IPS-NIHi11 (cell line): ENCODE measurements at regions not wholly inside any gene's neighbourhood (a gene's known extent, or its start where the extent isn't known, plus 50 kb on each side); places are given as distances from the start of the nearest gene placed in this dataset.
"Not testable (repeated sequence)": the region's sequence is repeated elsewhere in the genome, so short reads cannot be mapped to it uniquely, and the experiment has no call there.

ENCODE experiments used
- DNase-seq: peaks from one replicate; pipeline ENCODE4 v3.0.0; 2012; ENCODE audit warnings: mixed read lengths, low spot score

DNA sequence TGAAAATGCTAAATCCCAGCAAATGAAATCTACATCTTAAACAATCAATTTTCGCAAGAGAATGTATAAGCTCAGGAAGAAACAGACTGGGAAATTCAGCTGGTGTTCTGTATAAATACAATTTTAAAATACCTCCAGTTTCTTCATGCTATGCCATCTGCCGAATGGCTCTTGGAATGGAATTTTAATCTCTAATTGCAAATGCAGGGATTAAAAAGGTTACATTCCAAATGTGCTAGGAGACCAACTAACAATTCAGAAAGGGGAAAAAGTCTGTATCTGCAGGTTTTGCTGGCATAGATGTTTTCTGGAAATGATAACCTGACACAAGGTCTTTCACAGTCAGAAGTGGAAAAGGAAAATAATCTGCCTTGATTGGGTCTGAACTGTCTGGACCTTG, 379.7 kb downstream of the MAT2B start:
- no peak for DNase-seq

DNA sequence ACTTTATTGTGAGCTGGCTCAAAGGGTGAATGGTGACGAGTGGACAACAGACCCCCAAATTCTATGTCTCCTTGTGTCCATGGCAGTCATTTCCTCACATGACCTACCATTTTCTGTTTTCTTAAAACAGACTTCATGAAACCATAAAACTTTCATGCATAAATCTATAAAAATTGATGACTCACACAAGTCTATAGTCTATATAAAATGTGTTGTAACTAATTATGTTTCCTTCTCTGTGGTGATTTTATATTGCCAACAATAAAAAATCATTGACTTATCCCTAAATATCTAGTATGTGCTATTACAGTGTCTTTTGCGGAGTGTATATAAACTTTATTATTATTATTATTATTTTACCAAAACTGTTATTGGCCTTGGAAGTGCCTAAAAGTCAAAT, 382.4 kb downstream of the MAT2B start:
- no peak for DNase-seq

DNA sequence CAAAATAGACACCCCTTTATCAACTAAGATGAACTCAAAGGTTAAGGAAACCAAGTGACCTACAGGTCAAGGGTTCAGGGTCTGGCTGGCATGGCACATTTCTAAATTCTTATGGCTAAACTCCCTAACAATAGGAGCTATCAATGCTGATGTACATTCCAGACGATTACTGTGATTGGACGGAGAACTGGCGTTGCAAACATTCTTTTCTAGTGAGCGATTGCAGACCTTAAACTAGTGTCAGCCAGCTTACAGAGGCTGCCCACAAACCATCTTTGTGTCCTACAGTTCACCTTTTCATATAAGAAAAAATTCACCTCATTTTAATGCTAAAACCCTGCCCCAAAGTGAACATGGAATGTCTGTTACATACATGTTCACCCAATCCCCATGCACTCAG, 382.9 kb downstream of the MAT2B start:
- DNase-seq, result no peak

GRCh38 chr5:163889369-163889768, 383.9 kb downstream of the MAT2B start:
- DNase-seq, result no peak

DNA sequence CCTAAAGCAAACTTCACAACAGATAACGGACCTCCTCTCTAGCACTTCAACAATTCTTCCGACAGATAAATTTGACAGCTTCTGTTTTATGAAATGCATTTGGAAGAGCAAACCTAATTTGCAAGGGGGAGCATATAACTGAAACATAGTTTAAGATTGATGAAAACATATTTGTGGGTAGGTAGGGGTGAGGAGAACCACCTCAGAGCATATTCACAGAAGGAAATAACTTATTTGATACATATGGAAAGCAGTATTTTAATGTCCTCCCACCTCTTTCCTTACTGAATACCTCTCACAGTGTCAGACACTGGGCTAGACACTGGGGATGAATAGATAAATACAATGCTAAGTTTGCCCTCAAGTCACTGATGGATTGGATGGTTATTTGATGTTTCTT, 384.8 kb downstream of the MAT2B start:
- DNase-seq, result no peak

DNA sequence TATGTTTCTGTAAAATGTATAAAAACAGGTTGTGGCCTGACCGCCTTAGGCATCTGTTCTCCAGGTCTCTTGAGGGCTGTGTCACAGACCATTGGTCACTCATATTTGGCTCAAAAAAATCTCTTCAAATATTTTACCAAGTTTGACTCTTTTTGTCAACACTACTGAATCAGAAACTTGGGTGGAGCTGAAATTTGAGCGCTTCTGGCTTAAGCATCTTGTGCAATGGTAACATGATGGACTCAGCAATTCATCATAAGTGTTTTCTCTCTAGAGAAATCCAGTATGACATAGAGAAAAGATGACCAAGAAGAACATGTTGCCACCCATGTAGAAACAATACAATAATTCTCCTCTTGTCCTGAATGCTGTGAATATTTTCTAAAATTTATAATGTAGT, 387.9 kb downstream of the MAT2B start:
- DNase-seq, result no peak

DNA sequence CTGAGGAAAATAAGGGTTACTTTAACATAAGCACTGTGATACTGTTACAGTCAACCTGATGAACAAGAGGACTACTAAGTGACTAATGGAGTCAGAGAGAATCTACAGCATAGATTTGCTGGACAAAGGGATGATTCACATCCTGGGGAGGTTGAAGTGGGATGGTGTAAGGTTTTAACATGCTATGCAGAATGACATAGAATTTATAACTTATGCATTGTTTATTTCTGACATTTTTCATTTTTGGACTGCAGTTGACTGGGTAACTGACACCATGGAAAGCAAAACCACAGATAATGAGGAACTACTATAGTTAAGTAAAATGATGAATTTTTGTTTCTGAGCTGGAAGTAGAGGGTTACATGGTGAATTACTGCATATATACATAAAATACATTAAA, 389.2 kb downstream of the MAT2B start:
- no peak for DNase-seq

- no peak for DNase-seq
Measured at GRCh38 chr5:163898873-163899272, 393.5 kb downstream of the MAT2B start.

DNA sequence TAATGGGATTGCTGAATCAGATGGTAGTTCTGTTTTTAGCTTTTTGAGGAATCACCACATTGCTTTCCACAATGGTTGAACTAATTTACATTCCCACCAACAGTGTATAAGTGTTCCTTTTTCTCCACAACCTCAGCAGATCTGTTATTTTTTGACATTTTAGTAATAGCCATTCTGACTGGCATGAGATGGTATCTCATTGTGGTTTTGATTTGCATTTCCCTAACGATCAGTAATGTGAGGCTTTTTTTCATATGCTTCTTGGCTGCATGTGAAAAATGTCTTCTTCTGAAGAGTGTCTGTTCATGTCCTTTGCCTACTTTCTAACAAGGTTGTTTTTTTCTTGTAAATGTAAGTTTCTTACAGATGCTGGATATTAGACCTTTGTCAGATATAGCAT, 402.4 kb downstream of the MAT2B start:
- not testable (repeated sequence) for DNase-seq

- no peak for DNase-seq
Measured at GRCh38 chr5:163908253-163908652, 402.8 kb downstream of the MAT2B start.

GRCh38 chr5:163910226-163910625, 404.8 kb downstream of the MAT2B start:
- DNase-seq, result no peak

GRCh38 chr5:163912046-163912445, 406.6 kb downstream of the MAT2B start:
- no peak for DNase-seq

GRCh38 chr5:163913548-163913947, 408.1 kb downstream of the MAT2B start:
- DNase-seq, result no peak

GRCh38 chr5:163914910-163915309, 409.5 kb downstream of the MAT2B start:
- no peak for DNase-seq

DNA sequence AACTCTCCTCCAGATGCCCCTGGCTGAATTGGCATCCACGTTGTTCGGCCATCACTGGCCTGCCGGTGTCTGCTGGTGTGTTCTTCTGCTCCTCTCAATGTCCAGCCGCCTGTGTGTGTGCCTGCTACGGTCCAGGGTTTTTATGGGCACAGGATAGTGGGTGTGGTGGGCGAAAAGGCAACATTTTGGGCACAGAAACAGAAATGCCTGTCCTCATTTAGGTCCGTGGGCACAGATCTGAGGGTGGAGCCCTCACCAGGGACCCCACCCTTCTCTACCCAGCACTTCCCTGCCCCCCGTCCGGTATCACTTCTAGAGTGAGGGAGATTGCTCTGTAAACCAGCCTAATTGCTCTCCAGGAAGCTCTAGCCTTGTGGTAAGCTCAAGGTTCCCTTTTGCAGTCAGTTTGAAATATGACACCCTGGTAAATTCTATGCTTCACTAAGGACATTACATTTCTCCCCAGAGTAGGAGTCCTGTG, 410.1 kb downstream of the MAT2B start:
- DNase-seq, result peak; percentile 19

DNA sequence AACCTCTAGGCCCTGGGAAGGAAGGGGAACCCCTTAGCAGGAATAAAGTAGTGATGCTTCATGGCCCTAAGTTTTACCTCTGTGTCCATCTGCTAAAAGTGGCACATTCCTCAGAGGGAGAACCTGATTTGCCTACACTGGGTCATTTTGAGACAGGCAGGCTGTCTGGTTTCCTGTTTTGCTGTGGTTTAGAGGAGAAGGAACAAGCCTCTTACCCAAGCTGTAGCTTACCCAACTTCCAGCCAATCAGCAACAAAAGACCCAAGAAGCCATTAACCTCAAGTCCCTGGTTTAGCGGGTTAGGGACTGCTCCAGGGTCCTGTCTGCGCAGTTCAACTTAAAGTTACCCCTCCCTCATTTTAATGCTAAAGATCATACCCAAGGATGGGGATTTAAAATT, 411.0 kb downstream of the MAT2B start:
- DNase-seq, result no peak

- DNase-seq, result no peak
Measured at GRCh38 chr5:163916861-163917260, 411.4 kb downstream of the MAT2B start.

- DNase-seq, result no peak
Measured at GRCh38 chr5:163917747-163918146, 412.3 kb downstream of the MAT2B start.

DNA sequence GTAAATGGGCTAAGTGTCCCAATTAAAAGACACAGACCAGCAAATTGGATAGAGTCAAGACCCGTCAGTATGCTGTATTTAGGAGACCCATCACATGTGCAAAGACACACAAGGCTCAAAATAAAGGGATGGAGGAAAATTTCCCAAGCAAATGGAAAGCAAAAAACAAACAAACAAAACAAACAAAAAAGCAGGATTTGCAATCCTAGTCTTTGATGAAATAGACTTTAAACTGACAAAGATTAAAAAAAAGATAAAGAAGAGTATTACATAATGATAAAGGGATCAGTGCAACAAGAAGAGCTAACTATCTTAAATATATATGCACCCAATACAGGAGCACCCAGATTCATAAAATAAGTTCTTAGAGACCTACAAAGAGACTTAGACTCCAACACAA, 429.6 kb downstream of the MAT2B start:
- not testable (repeated sequence) for DNase-seq

GRCh38 chr5:163938595-163938994, 433.2 kb downstream of the MAT2B start:
- no peak for DNase-seq

GRCh38 chr5:163941079-163941478, 435.7 kb downstream of the MAT2B start:
- no peak for DNase-seq

DNA sequence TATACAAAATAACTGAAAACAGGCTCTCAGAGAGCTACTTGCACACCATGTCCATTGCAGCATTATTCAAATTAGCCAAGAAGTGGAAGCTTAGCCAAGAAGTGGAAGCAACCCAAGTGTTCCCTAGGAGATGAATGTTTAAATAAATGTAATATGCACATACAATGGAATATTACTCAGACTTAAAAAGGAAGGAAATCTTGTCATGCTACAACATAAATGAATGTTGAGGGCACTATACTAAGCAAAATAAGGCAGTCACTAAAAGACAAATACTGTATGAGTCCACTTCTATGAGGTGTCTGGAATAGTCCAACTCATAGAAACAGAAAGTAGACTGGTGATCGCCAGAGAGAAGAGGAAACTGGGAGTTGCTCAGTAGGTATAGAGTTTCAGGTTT, 438.1 kb downstream of the MAT2B start:
- no peak for DNase-seq

GRCh38 chr5:163944738-163945137, 439.3 kb downstream of the MAT2B start:
- DNase-seq, result no peak

- no peak for DNase-seq
Measured at GRCh38 chr5:163947848-163948666, 442.6 kb downstream of the MAT2B start.
